ENCODE measurements at regions not wholly inside any gene's neighbourhood (a gene's known extent, or its start where the extent isn't known, plus 50 kb on each side); places are given as distances from the start of the nearest gene placed in this dataset.

- TF ChIP-seq FOXP2 (optimal IDR thresholded peaks at IDR 0.05; ENCODE audit: borderline replicate concordance, extremely low read depth, extremely low read length, insufficient read depth): no peak
- no peak for TF ChIP-seq REST (IDR thresholded peaks at IDR 0.05; ENCODE audit: insufficient read depth in 1 of 2, low read depth in 2 of 2, low read length in 2 of 2)
- no peak for TF ChIP-seq TAF1 (IDR thresholded peaks at IDR 0.05; ENCODE audit: borderline replicate concordance, insufficient read depth, low read length)
- no peak for TF ChIP-seq SIN3A (IDR thresholded peaks at IDR 0.05; ENCODE audit: borderline replicate concordance, insufficient read depth, low read length)
- TF ChIP-seq POLR2AphosphoS5 (IDR thresholded peaks at IDR 0.05; ENCODE audit: low read depth, low read length): no peak
Measured at GRCh38 chr2:38131676-38132075, 55.7 kb upstream of the CYP1B1 start.

GRCh38 chr2:38130876-38131275 lies 54.9 kb upstream of the CYP1B1 start:
- no peak for TF ChIP-seq REST (IDR thresholded peaks at IDR 0.05; ENCODE audit: insufficient read depth in 1 of 2, low read depth in 2 of 2, low read length in 2 of 2)
- no peak for TF ChIP-seq TAF1 (IDR thresholded peaks at IDR 0.05; ENCODE audit: borderline replicate concordance, insufficient read depth, low read length)
- no peak for TF ChIP-seq FOXP2 (optimal IDR thresholded peaks at IDR 0.05; ENCODE audit: borderline replicate concordance, extremely low read depth, extremely low read length, insufficient read depth)
- TF ChIP-seq POLR2AphosphoS5 (IDR thresholded peaks at IDR 0.05; ENCODE audit: low read depth, low read length): no peak
- TF ChIP-seq SIN3A (IDR thresholded peaks at IDR 0.05; ENCODE audit: borderline replicate concordance, insufficient read depth, low read length): no peak

GRCh38 chr2:38129987-38130386 lies 54.0 kb upstream of the CYP1B1 start:
- no peak for TF ChIP-seq REST (IDR thresholded peaks at IDR 0.05; ENCODE audit: insufficient read depth in 1 of 2, low read depth in 2 of 2, low read length in 2 of 2)
- no peak for TF ChIP-seq POLR2AphosphoS5 (IDR thresholded peaks at IDR 0.05; ENCODE audit: low read depth, low read length)
- no peak for TF ChIP-seq TAF1 (IDR thresholded peaks at IDR 0.05; ENCODE audit: borderline replicate concordance, insufficient read depth, low read length)
- no peak for TF ChIP-seq FOXP2 (optimal IDR thresholded peaks at IDR 0.05; ENCODE audit: borderline replicate concordance, extremely low read depth, extremely low read length, insufficient read depth)
- TF ChIP-seq SIN3A (IDR thresholded peaks at IDR 0.05; ENCODE audit: borderline replicate concordance, insufficient read depth, low read length): no peak

GRCh38 chr2:38129481-38129880 lies 53.5 kb upstream of the CYP1B1 start:
- TF ChIP-seq TAF1 (IDR thresholded peaks at IDR 0.05; ENCODE audit: borderline replicate concordance, insufficient read depth, low read length): no peak
- TF ChIP-seq SIN3A (IDR thresholded peaks at IDR 0.05; ENCODE audit: borderline replicate concordance, insufficient read depth, low read length): no peak
- TF ChIP-seq REST (IDR thresholded peaks at IDR 0.05; ENCODE audit: insufficient read depth in 1 of 2, low read depth in 2 of 2, low read length in 2 of 2): no peak
- TF ChIP-seq FOXP2 (optimal IDR thresholded peaks at IDR 0.05; ENCODE audit: borderline replicate concordance, extremely low read depth, extremely low read length, insufficient read depth): no peak
- TF ChIP-seq POLR2AphosphoS5 (IDR thresholded peaks at IDR 0.05; ENCODE audit: low read depth, low read length): no peak

- TF ChIP-seq TAF1 (IDR thresholded peaks at IDR 0.05; ENCODE audit: borderline replicate concordance, insufficient read depth, low read length) (no peak), POLR2AphosphoS5 (IDR thresholded peaks at IDR 0.05; ENCODE audit: low read depth, low read length) (no peak), REST (IDR thresholded peaks at IDR 0.05; ENCODE audit: insufficient read depth in 1 of 2, low read depth in 2 of 2, low read length in 2 of 2) (no peak), SIN3A (IDR thresholded peaks at IDR 0.05; ENCODE audit: borderline replicate concordance, insufficient read depth, low read length) (no peak), FOXP2 (optimal IDR thresholded peaks at IDR 0.05; ENCODE audit: borderline replicate concordance, extremely low read depth, extremely low read length, insufficient read depth) (no peak)
Measured at GRCh38 chr2:38128653-38129052, 52.7 kb upstream of the CYP1B1 start.

Measured in PFSK-1 (cell line).